HG03060 (cell line): ENCODE measurements at regions not wholly inside any gene's neighbourhood (a gene's known extent, or its start where the extent isn't known, plus 50 kb on each side); places are given as distances from the start of the nearest gene placed in this dataset.
"Not testable (repeated sequence)": the region's sequence is repeated elsewhere in the genome, so short reads cannot be mapped to it uniquely, and the experiment has no call there.

Experiments used
- ATAC-seq: cut with Tn5 transposase; IDR thresholded peaks from one replicate; pipeline ENCODE4 v1.9.1; 2021; ENCODE audit warnings: low read depth, moderate number of reproducible peaks; ENCODE audit not compliant: unreplicated experiment

GRCh38 chr14:61174441-61174891 is 106.7 kb downstream of the TMEM30B start:
- no peak for ATAC-seq

GRCh38 chr14:61171727-61172126 is 109.4 kb downstream of the TMEM30B start:
- ATAC-seq: no peak

- ATAC-seq: no peak
These were observed 113.0 kb downstream of the TMEM30B start for GRCh38 chr14:61168141-61168540.

- ATAC-seq: no peak
These were observed 113.5 kb downstream of the TMEM30B start for GRCh38 chr14:61167642-61168041.

- no peak for ATAC-seq
These were observed 120.3 kb downstream of the TMEM30B start for GRCh38 chr14:61160798-61161197.

- ATAC-seq: no peak
These were observed 126.5 kb downstream of the TMEM30B start for GRCh38 chr14:61154641-61155040.

- no peak for ATAC-seq
These were observed 127.1 kb downstream of the TMEM30B start for GRCh38 chr14:61153914-61154545.

- ATAC-seq: no peak
These were observed 127.7 kb downstream of the TMEM30B start for GRCh38 chr14:61153431-61153830.

GRCh38 chr14:61152851-61153364 is 128.2 kb downstream of the TMEM30B start:
- no peak for ATAC-seq

GRCh38 chr14:61151251-61151650 is 129.9 kb downstream of the TMEM30B start:
- ATAC-seq: no peak

- no peak for ATAC-seq
These were observed 130.3 kb downstream of the TMEM30B start for GRCh38 chr14:61150851-61151250.

GRCh38 chr14:61149896-61150295 is 131.2 kb downstream of the TMEM30B start:
- ATAC-seq: no peak

- no peak for ATAC-seq
These were observed 132.3 kb downstream of the TMEM30B start for GRCh38 chr14:61148742-61149350.

- no peak for ATAC-seq
These were observed 133.1 kb downstream of the TMEM30B start for GRCh38 chr14:61147831-61148549.

GRCh38 chr14:61147381-61147821 is 133.7 kb downstream of the TMEM30B start:
- no peak for ATAC-seq

- no peak for ATAC-seq
These were observed 134.2 kb downstream of the TMEM30B start for GRCh38 chr14:61146899-61147298.

- no peak for ATAC-seq
These were observed 135.1 kb downstream of the TMEM30B start for GRCh38 chr14:61145903-61146481.

- ATAC-seq: no peak
These were observed 135.9 kb downstream of the TMEM30B start for GRCh38 chr14:61145034-61145902.

- not testable (repeated sequence) for ATAC-seq
These were observed 136.8 kb downstream of the TMEM30B start for GRCh38 chr14:61144117-61145033.
